Erythroblast (primary cell): ENCODE measurements at regions not wholly inside any gene's neighbourhood (a gene's known extent, or its start where the extent isn't known, plus 50 kb on each side); places are given as distances from the start of the nearest gene placed in this dataset.

Experiments
- GATA1 ChIP-seq: IDR thresholded peaks from 2 replicates; pipeline ENCODE4 v1.6.1; 2011; ENCODE audit warnings: low read depth, mild to moderate bottlenecking, control low read depth, low read length, moderate library complexity
- POLR2A ChIP-seq: IDR thresholded peaks from 2 replicates; pipeline ENCODE4 v1.6.1; 2011; ENCODE audit warnings: mild to moderate bottlenecking, low read length

DNA sequence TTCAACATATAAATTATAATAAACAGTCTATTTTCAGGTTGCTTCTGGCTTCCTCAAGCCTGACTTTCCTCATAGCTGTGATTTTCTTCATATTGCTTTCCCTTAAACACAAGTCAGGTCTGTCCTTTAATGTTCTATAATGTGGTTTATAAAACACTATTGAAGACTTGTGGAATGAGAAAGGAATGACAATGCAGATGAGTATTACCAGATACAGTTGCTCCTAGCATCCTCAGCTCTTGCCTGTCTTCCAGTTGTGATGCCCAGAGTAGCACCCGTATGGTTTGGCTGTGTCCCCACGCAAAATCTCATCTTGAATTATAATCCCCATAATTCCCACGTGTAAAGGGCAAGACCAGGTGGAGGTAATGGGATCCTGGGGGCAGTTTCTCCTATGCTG lies 265.7 kb upstream of the BOD1L1 start:
- TF ChIP-seq POLR2A (no peak), GATA1 (no peak)
